Lung (tissue), 11 donors: ENCODE measurements at regions not wholly inside any gene's neighbourhood (a gene's known extent, or its start where the extent isn't known, plus 50 kb on each side); places are given as distances from the start of the nearest gene placed in this dataset.

Source experiments
- ATAC-seq: fragments of 200-7000 bp; cut with Tn5 transposase; one replicate; pipeline ENCODE4 v1.9.1; 2020; ENCODE audit warnings: moderate number of reproducible peaks; ENCODE audit not compliant: insufficient read depth, low FRiP score
- DNase-seq, 3 donors: peaks; one replicate each; pipeline ENCODE4 v3.0.0-alpha.2; 2013 to 2017
- H3K27ac ChIP-seq, 2 donors: one replicate each; pipeline ENCODE4 v1.5.1; 2013; ENCODE audit warnings: mild to moderate bottlenecking in 2 of 2, moderate library complexity in 2 of 2, control low read depth in 1 of 2, inconsistent platforms in 1 of 2, low read depth in 1 of 2, low read length in 1 of 2
- H3K27me3 ChIP-seq, 3 donors: one replicate each; pipeline ENCODE4 v1.5.1; 2013; ENCODE audit warnings: low read length in 2 of 3; ENCODE audit not compliant: control insufficient read depth in 3 of 3, insufficient read depth in 3 of 3
- H3K36me3 ChIP-seq, 4 donors: one replicate each; pipeline ENCODE4 v1.5.1; 2013; ENCODE audit warnings: low read length in 4 of 4, mild to moderate bottlenecking in 1 of 4, moderate library complexity in 1 of 4; ENCODE audit not compliant: control insufficient read depth in 4 of 4, insufficient read depth in 4 of 4
- H3K4me1 ChIP-seq, 5 donors: one replicate each; pipeline ENCODE4 v1.5.1; 2013; ENCODE audit warnings: low read length in 5 of 5, mild to moderate bottlenecking in 2 of 5, moderate library complexity in 1 of 5; ENCODE audit not compliant: control insufficient read depth in 5 of 5, insufficient read depth in 5 of 5
- H3K4me3 ChIP-seq: one replicate; pipeline ENCODE4 v1.5.1; 2013; ENCODE audit warnings: mild to moderate bottlenecking, control low read depth, moderate library complexity
- H3K9ac ChIP-seq, 2 donors: one replicate each; pipeline ENCODE4 v1.5.1; 2013; ENCODE audit warnings: low read length in 2 of 2, control low read depth in 1 of 2; ENCODE audit not compliant: insufficient read depth in 1 of 2
- H3K9me3 ChIP-seq, 4 donors: one replicate each; pipeline ENCODE4 v1.5.1; 2013; ENCODE audit warnings: low read length in 3 of 4, mild to moderate bottlenecking in 1 of 4, moderate library complexity in 1 of 4; ENCODE audit not compliant: control insufficient read depth in 4 of 4, insufficient read depth in 3 of 4
- WGBS, 2 donors: extraction: QIAGEN DNeasy Blood & Tissue Kit; methylation state at CpG; one replicate each; pipeline ENCODE4 v1.1.7; 2013; 5-methylcytosine and 5-hydroxymethylcytosine counted together
- TF ChIP-seq, protein P1 (sequence below): IDR thresholded peaks from 2 replicates; pipeline ENCODE4 v1.5.1; 2012; ENCODE audit warnings: mild to moderate bottlenecking; ENCODE audit errors: control extremely low read depth, extremely low read depth
- donor health status: control.
- donor health status: control.
- donor health status: Bipolar disorder and iron deficiency.
- donor health status: healthy.
- donor health status: DM: yes; HTN: yes; CAD: no.

DNA sequence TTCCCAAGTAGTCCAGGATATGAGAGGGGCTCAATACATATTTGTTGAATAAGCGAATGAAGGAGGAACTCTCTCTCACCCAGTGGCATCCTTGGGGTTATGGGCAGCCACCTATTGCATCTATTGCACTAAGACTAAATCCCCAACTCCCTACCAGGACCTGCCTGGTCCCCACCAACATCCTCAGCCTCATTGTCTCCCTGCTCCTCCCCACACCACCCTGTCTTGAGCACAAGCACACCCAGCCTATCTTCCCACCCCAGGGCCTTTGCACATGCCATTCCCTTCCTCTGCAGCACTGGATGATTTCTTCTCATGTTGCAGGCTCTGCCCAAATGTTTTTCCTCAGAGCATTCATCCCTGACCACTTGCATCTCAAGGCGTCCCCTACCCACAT, 133.8 kb downstream of the BARX1 start:
- no peak overlapping the region for H3K9ac ChIP-seq
- peaks cover 0 to 9% (median 0%) of the 10 kb centered on the region in 4 donors for H3K9me3 ChIP-seq
- H3K4me1 ChIP-seq = no peaks in the 10 kb centered on the region
- TF ChIP-seq, protein P1, sequence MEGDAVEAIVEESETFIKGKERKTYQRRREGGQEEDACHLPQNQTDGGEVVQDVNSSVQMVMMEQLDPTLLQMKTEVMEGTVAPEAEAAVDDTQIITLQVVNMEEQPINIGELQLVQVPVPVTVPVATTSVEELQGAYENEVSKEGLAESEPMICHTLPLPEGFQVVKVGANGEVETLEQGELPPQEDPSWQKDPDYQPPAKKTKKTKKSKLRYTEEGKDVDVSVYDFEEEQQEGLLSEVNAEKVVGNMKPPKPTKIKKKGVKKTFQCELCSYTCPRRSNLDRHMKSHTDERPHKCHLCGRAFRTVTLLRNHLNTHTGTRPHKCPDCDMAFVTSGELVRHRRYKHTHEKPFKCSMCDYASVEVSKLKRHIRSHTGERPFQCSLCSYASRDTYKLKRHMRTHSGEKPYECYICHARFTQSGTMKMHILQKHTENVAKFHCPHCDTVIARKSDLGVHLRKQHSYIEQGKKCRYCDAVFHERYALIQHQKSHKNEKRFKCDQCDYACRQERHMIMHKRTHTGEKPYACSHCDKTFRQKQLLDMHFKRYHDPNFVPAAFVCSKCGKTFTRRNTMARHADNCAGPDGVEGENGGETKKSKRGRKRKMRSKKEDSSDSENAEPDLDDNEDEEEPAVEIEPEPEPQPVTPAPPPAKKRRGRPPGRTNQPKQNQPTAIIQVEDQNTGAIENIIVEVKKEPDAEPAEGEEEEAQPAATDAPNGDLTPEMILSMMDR = no peak
- no peak overlapping the region for H3K27ac ChIP-seq
- peaks cover 0 to 22% (median 17%) of the 10 kb centered on the region in 3 donors for H3K27me3 ChIP-seq
- 90 to 91% methylated on average over 2 of the region's 2 CpGs for WGBS, 2 donors
- H3K36me3 ChIP-seq = no peaks in the 10 kb centered on the region
- no peak overlapping the region for H3K4me3 ChIP-seq
- no peak for ATAC-seq
- DNase-seq = no peak

DNA sequence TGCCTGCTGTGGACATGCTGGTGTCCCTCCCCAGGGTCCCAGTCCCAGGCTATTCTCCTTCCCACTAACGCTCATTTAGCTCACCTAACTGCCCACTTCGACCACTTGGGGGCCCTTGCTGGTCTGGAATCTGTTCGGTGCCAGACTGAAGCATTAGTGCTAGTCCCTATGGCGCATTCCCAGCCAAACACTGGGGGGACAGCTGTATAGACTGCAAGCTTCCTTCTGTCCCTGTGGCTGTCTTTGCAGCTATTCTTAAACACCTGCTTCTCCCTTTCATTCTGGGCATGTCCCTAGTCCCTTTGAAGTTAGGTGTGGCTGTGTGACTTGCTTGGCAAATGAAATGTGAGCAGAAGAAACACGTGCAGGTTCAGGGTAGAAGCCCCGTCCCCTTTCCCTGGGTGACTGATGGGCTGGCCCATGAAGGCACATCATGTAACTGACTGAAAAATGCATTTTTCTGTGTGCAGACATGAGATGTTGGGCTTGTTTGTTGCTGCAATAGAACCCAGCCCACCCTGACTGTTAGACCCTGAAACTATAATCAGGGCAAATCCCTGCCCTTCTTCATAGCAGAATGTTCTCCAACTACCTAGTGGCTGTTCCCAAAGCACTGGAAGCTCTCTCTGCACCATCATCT, 134.4 kb downstream of the BARX1 start:
- peaks cover 0 to 22% (median 17%) of the 10 kb centered on the region in 3 donors for H3K27me3 ChIP-seq
- no peak overlapping the region for H3K27ac ChIP-seq
- peaks cover 0 to 9% (median 0%) of the 10 kb centered on the region in 4 donors for H3K9me3 ChIP-seq
- no peaks in the 10 kb centered on the region for H3K36me3 ChIP-seq
- 48 to 49% methylated on average over 6 of the region's 6 CpGs for WGBS, 2 donors
- H3K9ac ChIP-seq = no peak overlapping the region
- TF ChIP-seq, protein P1 = no peak
- no peak for DNase-seq
- H3K4me3 ChIP-seq = no peak overlapping the region
- H3K4me1 ChIP-seq = no peaks in the 10 kb centered on the region
- no peak for ATAC-seq

DNA sequence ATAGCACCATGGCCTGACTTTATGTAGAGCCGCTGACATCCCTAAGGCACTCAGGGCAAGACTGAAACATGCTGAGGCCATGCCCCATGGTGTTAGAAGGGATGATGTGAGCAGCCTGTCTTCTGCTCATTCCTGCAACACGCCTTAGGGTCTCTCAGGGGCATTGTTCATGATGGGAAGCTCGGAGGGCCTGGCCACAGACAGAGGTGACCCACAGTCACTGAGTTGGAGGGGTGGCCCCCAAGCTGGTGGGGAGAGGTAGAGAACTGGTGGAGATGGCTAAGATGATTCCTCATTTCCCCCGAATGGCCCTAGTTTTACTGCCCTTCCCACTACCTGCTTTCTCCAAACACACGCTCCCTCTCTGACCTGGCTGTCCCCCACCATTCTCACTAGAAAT, 135.2 kb downstream of the BARX1 start:
- Histone ChIP-seq H3K27ac (no peak overlapping the region), H3K27me3 (peaks cover 0 to 22% (median 17%) of the 10 kb centered on the region in 3 donors), H3K36me3 (no peaks in the 10 kb centered on the region), H3K9me3 (peaks cover 0 to 9% (median 0%) of the 10 kb centered on the region in 4 donors), H3K4me1 (no peaks in the 10 kb centered on the region), H3K4me3 (no peak overlapping the region), H3K9ac (no peak overlapping the region)
- ATAC-seq (no peak), DNase-seq (no peak)
- TF ChIP-seq, protein P1 = no peak
- WGBS, 2 donors = 72 to 84% methylated on average over 5 of the region's 5 CpGs
